ENCODE measurements at regions not wholly inside any gene's neighbourhood (a gene's known extent, or its start where the extent isn't known, plus 50 kb on each side); places are given as distances from the start of the nearest gene placed in this dataset.
"Not testable (repeated sequence)": the region's sequence is repeated elsewhere in the genome, so short reads cannot be mapped to it uniquely, and the experiment has no call there.

- no peaks in the 10 kb centered on the region for H3K27me3 ChIP-seq (ENCODE audit: low read depth)
- H3K36me3 ChIP-seq (replicated peaks), result no peaks in the 10 kb centered on the region
- H3K4me1 ChIP-seq, result no peaks in the 10 kb centered on the region; the same call in 1 of the 2 replicates
- H3K9me3 ChIP-seq, result no peaks in the 10 kb centered on the region
- H3K4me3 ChIP-seq, result no peak overlapping the region
- in situ Hi-C loops (cut with MboI; ENCODE audit: low sequenced_read_pairs), result no loop called here
- no peak for DNase-seq (ENCODE audit: low spot score in 2 of 2)
Observed at GRCh38 chr7:119996634-119997033, 276.3 kb upstream of the KCND2 start.

DNA sequence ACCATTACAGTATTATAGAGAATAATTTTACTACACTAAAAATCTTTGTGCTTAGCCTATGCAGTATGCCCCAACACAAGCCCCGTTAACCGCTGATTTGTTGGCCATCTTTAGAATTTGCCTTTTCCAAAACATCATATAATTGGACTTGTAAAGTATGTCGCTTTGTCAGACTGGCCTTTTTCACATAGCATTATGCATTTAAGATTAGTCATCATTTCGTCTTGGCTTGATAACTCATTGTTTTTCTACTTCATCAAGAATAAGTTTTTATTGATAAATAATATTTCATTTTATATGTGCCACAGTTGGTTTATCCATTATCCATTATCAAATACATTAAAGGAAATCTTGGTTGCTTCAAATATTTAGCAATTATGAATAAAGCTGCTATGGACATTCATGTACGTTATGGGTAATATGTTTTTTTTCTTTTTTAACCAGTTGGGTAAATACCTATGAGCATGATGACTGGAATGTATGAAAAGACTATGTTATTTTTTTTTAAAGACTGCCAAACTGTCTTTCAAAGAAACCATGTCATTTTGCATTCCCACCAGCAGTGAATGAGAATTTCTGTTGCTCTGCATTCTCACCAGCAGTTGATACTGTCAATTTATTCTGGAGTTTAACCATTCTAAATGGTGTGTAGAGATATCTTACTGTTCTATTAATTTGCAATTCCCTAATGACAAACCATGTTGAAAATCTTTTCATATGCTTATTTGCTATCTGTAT is 273.1 kb upstream of the KCND2 start:
- no peaks in the 10 kb centered on the region for H3K27me3 ChIP-seq (ENCODE audit: low read depth)
- H3K4me3 ChIP-seq, result no peak overlapping the region
- DNase-seq (ENCODE audit: low spot score in 2 of 2), result no peak
- no peaks in the 10 kb centered on the region for H3K4me1 ChIP-seq
- no peaks in the 10 kb centered on the region for H3K9me3 ChIP-seq
- no peaks in the 10 kb centered on the region for H3K36me3 ChIP-seq (replicated peaks)
- in situ Hi-C loops (cut with MboI; ENCODE audit: low sequenced_read_pairs), result no loop called here

- H3K4me3 ChIP-seq, result no peak overlapping the region
- no peaks in the 10 kb centered on the region for H3K9me3 ChIP-seq
- no peaks in the 10 kb centered on the region for H3K27me3 ChIP-seq (ENCODE audit: low read depth)
- in situ Hi-C loops (cut with MboI; ENCODE audit: low sequenced_read_pairs), result no loop called here
- no peaks in the 10 kb centered on the region for H3K4me1 ChIP-seq
- no peaks in the 10 kb centered on the region for H3K36me3 ChIP-seq (replicated peaks)
- DNase-seq (ENCODE audit: low spot score in 2 of 2), result no peak
Observed at GRCh38 chr7:120005720-120006119, 267.3 kb upstream of the KCND2 start.

DNA sequence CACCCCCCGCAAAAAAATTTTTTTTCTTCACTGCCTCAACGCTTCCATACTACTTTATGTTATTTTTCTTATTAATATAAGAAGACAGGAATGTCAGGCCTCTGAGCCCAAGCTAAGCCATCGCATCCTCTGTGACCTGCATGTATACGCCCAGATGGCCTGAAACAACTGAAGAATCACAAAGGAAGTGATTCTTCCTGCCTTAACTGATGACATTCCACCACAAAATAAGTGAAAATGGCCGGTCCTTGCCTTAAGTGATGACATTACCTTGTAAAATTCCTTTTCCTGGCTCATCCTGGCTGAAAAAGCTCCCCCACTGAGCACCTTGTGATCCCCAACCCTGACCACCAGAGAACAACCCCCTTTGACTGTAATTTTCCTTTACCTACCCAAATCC is 258.7 kb upstream of the KCND2 start:
- H3K4me3 ChIP-seq; H3K4me1 ChIP-seq; DNase-seq (ENCODE audit: low spot score in 2 of 2); H3K36me3 ChIP-seq (replicated peaks); in situ Hi-C loops (cut with MboI; ENCODE audit: low sequenced_read_pairs); H3K27me3 ChIP-seq (ENCODE audit: low read depth); H3K9me3 ChIP-seq: not testable (repeated sequence)

DNA sequence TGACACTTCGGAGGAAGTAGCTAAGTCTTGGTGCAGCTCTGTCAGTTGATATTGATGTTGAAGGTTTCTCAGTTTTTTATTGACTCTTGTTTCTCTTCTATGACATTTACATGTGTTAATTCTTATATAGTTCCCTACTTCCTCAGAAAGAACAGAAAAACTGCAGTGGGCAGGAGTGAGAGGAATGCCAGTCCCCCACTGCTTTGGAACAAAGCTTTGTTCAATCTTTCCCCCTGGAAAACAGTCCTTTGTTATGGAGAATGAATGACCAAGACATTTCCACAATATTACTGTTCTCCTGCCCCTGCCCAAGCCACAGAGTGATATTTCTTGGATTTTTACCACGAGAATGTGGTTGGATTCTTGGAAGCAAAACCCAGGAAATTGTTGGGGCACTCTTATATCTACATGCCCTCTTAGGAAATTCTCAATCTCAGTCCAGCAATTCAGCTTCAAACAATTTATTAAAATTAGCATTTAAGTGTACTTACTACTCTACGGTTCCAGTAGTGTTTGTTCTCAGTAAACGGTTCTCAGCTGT is 258.0 kb upstream of the KCND2 start:
- Histone ChIP-seq H3K36me3 (replicated peaks) (no peaks in the 10 kb centered on the region), H3K4me3 (no peak overlapping the region), H3K27me3 (ENCODE audit: low read depth) (no peaks in the 10 kb centered on the region), H3K4me1 (peaks cover 9% of the 10 kb centered on the region), H3K9me3 (no peaks in the 10 kb centered on the region)
- peak; percentile 14 to 55 for DNase-seq (ENCODE audit: low spot score in 2 of 2)
- in situ Hi-C loops (cut with MboI; ENCODE audit: low sequenced_read_pairs), result no loop called here

DNA sequence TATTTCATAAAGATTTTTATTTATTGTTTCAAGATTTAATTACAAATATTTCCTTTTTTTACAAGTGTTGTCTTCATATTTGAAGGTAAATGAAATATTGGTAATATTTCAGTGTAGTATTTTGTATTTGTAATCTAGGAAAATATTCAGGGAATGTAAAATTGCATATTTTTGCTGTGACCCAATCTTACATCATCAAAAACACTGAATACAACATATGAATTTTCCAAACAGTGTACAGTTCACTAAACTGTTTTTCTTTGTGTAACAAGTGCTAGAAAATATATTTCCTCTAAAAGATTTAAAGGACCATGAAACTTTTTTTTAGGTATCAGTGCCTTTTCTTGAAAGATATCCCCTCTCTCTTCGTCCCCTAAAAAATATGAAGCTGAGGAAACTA is 251.9 kb upstream of the KCND2 start:
- Histone ChIP-seq H3K9me3 (no peaks in the 10 kb centered on the region), H3K4me1 (no peaks in the 10 kb centered on the region)

DNA sequence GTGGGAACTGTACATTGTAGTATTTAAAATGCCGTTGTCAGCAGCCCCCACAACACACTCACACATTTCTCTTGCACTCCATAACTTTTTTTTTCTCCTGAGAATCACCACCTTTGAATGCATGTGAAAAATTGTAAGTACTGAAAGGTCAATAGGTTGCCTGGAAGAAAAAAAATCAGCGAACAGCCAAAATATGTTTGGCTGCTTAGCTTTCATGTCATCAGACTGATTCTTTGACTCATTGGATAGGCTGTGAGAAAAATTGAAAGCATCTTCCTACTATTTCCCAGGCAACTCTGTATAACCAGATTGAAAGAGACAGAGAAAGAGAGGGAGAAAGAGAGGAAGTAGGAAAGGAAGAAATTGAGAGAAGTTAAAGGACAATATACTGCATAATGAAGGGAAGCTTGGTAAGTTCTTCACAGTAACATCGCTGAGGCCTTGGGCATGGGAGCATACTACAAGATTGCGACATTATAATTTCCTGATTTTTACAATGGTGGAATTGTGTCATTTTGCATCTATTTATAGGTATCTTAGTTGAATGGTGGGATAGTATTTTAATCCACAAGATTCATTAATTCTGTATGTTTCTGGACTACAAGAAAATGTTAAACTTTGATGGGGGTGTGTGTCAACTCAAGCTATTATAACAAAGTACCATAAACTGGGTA is 249.3 kb upstream of the KCND2 start:
- no peak for DNase-seq (ENCODE audit: low spot score in 2 of 2)
- in situ Hi-C loops (cut with MboI; ENCODE audit: low sequenced_read_pairs), result no loop called here
- H3K9me3 ChIP-seq, result no peaks in the 10 kb centered on the region
- H3K4me1 ChIP-seq, result no peaks in the 10 kb centered on the region
- H3K27me3 ChIP-seq (ENCODE audit: low read depth), result no peaks in the 10 kb centered on the region
- no peaks in the 10 kb centered on the region for H3K36me3 ChIP-seq (replicated peaks)
- H3K4me3 ChIP-seq, result no peak overlapping the region

More for the DNA sequence above, 251.9 kb upstream of the KCND2 start:
- DNase-seq (ENCODE audit: low spot score in 2 of 2), result no peak
- no peaks in the 10 kb centered on the region for H3K36me3 ChIP-seq (replicated peaks)
- in situ Hi-C loops (cut with MboI; ENCODE audit: low sequenced_read_pairs), result no loop called here
- no peaks in the 10 kb centered on the region for H3K27me3 ChIP-seq (ENCODE audit: low read depth)
- no peak overlapping the region for H3K4me3 ChIP-seq

GRCh38 chr7:120028636-120029035 is 244.3 kb upstream of the KCND2 start:
- Histone ChIP-seq H3K27me3 (ENCODE audit: low read depth) (no peaks in the 10 kb centered on the region), H3K4me1 (no peaks in the 10 kb centered on the region), H3K9me3 (no peaks in the 10 kb centered on the region), H3K36me3 (replicated peaks) (no peaks in the 10 kb centered on the region), H3K4me3 (no peak overlapping the region)
- no peak for DNase-seq (ENCODE audit: low spot score in 2 of 2)
- in situ Hi-C loops (cut with MboI; ENCODE audit: low sequenced_read_pairs), result no loop called here

DNA sequence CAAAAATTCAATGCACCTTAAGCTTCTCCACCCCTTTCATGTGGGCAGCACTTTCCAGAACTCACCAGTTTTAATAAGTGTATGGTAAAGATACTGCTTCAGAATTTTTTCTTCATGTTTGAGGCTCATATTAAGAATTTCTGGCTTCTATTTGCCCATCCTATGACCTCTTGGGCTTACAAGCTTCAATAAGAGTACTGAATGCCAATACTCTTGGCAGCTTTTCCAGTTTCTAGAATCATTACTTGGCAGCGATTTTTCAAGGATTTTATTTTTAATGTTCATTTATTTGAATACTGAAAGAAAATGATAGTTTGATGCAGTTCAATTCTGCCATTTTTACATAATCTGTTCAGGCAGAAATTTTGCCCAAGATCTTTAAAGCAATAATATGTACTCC is 242.1 kb upstream of the KCND2 start:
- Histone ChIP-seq H3K9me3 (no peaks in the 10 kb centered on the region), H3K27me3 (ENCODE audit: low read depth) (no peaks in the 10 kb centered on the region), H3K4me3 (no peak overlapping the region), H3K4me1 (no peaks in the 10 kb centered on the region), H3K36me3 (replicated peaks) (no peaks in the 10 kb centered on the region)
- in situ Hi-C loops (cut with MboI; ENCODE audit: low sequenced_read_pairs), result no loop called here
- no peak for DNase-seq (ENCODE audit: low spot score in 2 of 2)

DNA sequence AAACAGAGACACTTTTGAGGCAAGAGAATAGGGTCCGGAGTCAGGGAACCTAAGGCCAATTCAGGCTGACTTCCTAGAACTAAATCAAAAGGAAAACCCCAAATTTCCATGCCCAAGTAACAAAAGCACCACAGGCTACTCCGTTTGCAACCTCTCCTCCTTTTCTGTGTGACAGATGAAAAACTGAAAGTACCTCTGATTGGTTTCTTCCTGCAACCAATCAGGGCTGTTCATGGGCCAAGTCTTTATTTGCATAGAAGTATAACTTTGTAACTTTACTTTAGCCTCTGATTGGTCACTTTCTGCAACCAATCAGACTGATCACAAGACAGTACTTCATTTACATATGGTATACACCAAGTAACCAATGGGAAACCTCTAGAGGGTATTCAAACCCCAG is 239.9 kb upstream of the KCND2 start:
- DNase-seq (ENCODE audit: low spot score in 2 of 2), result no peak
- no peaks in the 10 kb centered on the region for H3K9me3 ChIP-seq
- no peaks in the 10 kb centered on the region for H3K36me3 ChIP-seq (replicated peaks)
- H3K4me1 ChIP-seq, result no peaks in the 10 kb centered on the region
- no peaks in the 10 kb centered on the region for H3K27me3 ChIP-seq (ENCODE audit: low read depth)
- H3K4me3 ChIP-seq, result no peak overlapping the region
- in situ Hi-C loops (cut with MboI; ENCODE audit: low sequenced_read_pairs), result no loop called here

DNA sequence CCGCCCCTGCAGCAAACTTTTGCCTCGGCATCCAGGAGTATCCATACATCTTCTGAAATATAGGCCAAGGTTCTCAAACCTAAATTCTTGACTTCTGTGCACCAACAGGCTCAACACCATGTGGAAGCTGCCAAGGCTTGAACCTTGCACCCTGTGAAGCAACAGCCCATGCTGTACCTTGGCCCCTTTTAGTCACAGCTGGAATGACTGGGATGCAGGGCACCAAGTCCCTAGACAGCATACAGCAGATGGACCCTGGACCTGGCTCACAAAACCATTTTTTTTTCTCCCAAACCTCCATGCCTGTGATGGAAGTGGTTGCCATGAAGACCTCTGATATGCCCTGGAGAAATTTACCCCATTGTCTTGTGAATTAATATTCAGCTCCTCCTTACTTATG is 233.8 kb upstream of the KCND2 start:
- H3K4me3 ChIP-seq, result no peak overlapping the region
- no peaks in the 10 kb centered on the region for H3K9me3 ChIP-seq
- no peaks in the 10 kb centered on the region for H3K4me1 ChIP-seq
- no peak for DNase-seq (ENCODE audit: low spot score in 2 of 2)
- no peaks in the 10 kb centered on the region for H3K27me3 ChIP-seq (ENCODE audit: low read depth)
- H3K36me3 ChIP-seq (replicated peaks), result no peaks in the 10 kb centered on the region
- in situ Hi-C loops (cut with MboI; ENCODE audit: low sequenced_read_pairs), result no loop called here

- in situ Hi-C loops (cut with MboI; ENCODE audit: low sequenced_read_pairs), result no loop called here
- Histone ChIP-seq H3K27me3 (ENCODE audit: low read depth) (no peaks in the 10 kb centered on the region), H3K36me3 (replicated peaks) (no peaks in the 10 kb centered on the region), H3K9me3 (no peaks in the 10 kb centered on the region), H3K4me3 (no peak overlapping the region), H3K4me1 (no peaks in the 10 kb centered on the region)
- no peak for DNase-seq (ENCODE audit: low spot score in 2 of 2)
Observed at GRCh38 chr7:120041798-120042197, 231.2 kb upstream of the KCND2 start.

GRCh38 chr7:120043250-120043649 is 229.7 kb upstream of the KCND2 start:
- no peaks in the 10 kb centered on the region for H3K27me3 ChIP-seq (ENCODE audit: low read depth)
- H3K36me3 ChIP-seq (replicated peaks), result no peaks in the 10 kb centered on the region
- in situ Hi-C loops (cut with MboI; ENCODE audit: low sequenced_read_pairs), result no loop called here
- H3K4me3 ChIP-seq, result no peak overlapping the region
- DNase-seq (ENCODE audit: low spot score in 2 of 2), result no peak
- no peaks in the 10 kb centered on the region for H3K9me3 ChIP-seq
- H3K4me1 ChIP-seq, result no peaks in the 10 kb centered on the region

GRCh38 chr7:120052884-120053382 is 220.0 kb upstream of the KCND2 start:
- no peak for DNase-seq (ENCODE audit: low spot score in 2 of 2)
- no peak overlapping the region for H3K4me3 ChIP-seq
- in situ Hi-C loops (cut with MboI; ENCODE audit: low sequenced_read_pairs), result no loop called here

More at GRCh38 chr7:120052884-120053382, 220.0 kb upstream of the KCND2 start:
- H3K4me1 ChIP-seq, result no peaks in the 10 kb centered on the region
- no peaks in the 10 kb centered on the region for H3K27me3 ChIP-seq (ENCODE audit: low read depth)
- H3K9me3 ChIP-seq, result no peaks in the 10 kb centered on the region
- no peaks in the 10 kb centered on the region for H3K36me3 ChIP-seq (replicated peaks)
